Glomerular endothelial cell (primary cell): ENCODE measurements at regions not wholly inside any gene's neighbourhood (a gene's known extent, or its start where the extent isn't known, plus 50 kb on each side); places are given as distances from the start of the nearest gene placed in this dataset.

Experiments
- DNase-seq: peaks from one replicate; pipeline ENCODE4 v3.0.0-alpha.2; 2011; ENCODE audit warnings: low read depth, low spot score; ENCODE audit errors: extremely low read depth

DNA sequence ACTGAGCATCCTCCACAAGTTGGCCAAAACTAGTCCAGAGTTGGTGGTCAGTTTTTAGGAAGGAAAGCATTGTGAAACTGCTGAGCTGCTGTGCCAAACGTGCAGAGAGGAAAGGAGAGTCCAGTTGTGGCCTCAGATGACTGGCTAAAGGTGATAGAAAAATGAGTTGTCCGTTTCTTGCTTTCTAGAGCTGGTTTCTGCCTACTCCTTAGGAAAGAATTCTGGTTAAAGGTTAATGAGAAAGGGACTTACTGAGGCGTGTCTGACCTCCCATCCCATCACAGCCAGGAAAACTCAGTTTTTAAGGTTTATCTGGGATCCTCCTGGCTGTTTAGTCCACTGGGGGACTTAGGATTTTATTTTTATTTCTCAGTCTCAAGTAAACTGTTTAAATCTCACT lies 1186.3 kb downstream of the UQCRFS1 start:
- no peak for DNase-seq

DNA sequence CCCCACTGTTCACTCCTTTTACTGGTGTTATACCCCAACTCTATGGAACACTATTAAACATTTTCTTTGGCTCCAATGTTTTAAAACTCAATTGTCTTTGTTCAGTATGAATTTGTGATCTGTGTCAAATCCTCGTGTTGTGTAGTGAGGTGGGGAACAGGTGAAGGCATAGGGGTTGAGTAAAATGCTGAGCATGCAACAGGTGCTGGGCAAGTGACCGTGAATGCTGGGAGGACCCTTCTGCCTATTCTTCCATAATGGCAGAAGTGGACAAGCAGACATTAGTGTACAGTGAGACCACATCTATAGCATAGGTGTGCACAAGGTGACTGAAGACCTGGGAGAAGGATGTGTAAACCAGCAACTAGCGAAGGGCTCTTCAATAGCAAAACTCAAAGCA lies 1188.0 kb downstream of the UQCRFS1 start:
- no peak for DNase-seq

DNA sequence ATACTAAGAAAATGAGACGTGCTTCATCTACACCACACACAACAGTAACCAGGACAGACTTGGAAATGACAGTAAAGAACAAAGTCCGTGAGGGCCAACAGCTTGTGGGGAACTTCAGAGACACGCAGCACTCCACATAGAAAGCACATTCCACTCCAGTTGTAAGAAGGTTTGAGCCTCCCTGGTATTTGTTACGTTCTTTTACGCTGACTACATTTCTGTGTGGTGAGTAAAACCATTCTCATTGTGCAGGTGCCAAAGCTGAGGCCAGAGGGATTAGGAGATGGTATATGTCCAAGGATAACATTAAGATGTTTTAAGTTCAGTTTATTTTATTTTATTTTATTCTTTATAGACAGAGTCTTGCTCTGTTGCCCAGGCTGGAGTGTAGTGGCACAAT lies 1189.9 kb downstream of the UQCRFS1 start:
- no peak for DNase-seq

DNA sequence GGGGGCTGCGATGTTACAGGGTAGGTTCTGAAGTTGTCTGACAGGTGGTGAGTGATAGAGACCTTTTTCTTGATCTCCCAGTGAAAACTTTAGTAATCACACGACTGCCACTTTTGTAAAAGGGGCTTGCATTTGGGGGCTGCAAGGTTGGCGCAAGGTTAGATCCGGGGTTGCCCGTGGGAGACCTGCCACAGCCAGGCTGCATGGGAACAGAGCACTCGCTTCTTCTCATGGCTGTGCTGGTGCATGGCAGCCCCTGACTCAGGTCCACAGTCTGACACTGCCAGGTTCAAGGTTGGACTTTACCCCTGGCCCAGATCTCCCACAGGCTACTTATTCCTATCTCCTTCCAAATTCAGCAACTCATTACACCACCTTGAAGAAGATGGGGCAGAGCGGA lies 1190.4 kb downstream of the UQCRFS1 start:
- DNase-seq = no peak

DNA sequence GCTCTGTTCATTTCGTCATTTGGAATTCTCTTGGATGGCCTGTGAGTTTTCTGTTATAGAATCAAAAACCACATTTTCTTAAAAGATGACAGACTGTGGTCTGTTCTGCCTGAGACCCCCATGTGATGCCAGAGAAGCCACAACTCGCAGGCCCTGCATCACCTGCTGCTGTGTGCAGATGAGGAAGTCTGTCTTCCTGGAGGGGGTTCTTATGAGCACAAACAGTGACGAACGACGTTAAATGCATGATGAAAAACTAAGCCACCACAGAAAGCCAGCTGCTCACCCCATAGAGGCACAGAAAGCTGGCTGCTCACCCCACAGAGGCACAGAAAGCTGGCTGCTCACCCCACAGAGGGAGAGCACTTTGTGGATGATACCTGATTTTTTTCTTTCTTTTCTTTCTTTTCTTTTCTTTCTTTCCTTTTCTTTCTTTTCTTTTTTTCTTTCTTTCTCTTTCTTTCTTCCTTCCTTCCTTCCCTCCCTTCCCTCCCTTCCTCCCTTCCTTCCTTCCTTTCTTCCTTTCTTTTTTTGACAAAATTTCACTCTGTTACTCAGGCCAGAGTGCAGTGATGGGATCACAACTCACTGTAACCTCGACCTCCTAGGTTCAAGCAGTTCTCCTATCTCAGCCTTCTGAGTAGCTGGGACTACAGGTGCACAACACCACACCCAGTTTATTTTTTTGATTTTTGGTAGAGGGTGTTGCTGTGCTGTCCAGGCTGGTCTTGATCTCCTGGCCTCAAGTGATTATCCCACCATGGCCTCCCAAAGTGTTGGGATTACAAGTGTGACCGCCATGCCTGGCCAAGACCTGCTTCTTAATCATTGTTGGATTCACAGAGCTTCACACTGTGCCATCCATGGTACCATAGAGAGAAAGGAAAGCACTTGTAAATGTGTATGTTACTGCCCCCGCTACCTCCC lies 1191.4 kb downstream of the UQCRFS1 start:
- DNase-seq = no peak

DNA sequence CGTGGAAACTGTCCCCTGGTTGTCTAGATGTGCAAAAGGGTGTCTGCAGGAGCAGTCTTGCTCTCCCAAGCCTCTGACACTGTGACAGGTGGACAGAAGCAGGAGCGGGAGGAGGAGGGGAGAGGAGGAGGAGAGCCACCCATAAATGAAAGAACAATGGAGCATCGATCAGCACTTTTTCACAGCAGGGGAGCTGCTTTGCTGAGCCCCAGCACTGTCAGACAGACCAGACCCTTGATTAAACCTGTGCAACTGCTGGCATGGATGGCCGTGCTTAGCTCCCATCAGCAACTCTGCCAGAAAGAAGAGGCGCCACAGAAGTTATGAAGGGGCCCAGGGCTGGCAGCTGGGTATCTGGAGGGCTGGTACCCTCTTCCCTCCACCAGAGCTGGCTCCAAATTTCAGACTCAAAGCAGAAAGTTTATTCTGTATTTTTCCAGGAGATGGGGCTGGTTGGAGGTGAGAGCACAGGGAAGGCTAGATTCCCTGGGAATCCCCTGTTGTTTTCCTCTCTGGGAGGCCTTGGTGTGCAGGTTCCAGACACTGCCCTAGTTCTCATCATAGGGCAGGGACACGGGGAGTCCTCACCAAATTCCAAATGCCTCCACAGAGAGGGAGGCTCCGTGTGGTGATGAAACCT lies 1192.2 kb downstream of the UQCRFS1 start:
- DNase-seq = no peak

DNA sequence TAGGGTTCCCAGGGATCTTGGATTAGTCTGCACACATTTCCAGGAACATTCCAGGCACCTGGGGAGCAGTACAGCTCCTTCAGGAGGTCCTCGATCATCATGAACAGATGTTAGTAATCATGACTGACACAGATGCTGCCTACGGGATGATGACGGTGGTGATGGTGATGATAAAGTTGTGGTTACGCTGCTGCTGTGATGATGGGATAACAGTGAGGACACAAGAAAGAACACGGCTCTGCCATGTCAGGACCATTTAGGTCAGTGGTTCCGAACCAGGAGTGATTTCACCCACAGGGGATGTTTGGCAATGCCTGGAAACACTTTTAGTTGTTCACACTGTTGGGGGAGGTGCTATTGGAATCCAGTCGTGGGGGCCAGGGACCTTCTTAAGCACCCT lies 1193.0 kb downstream of the UQCRFS1 start:
- DNase-seq = no peak

DNA sequence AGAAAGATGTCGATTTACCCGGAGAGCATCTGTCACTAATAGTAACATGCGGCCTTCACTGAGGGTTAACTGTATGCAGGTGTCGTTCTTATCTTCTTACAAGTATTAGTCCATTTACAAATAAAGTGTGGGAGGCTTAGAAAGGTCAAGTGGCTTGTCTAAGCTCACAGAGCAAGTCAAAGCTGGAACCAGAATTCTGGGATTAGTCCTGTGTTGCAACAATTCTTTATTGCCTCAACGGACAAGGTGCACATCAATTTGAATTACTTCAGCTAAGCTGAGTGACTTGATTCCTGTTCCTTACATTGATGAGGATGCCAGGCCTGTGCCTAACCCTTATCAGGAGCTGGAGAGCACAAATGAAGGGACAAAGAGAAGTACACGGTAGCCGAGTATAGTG lies 1193.6 kb downstream of the UQCRFS1 start:
- DNase-seq = no peak

DNA sequence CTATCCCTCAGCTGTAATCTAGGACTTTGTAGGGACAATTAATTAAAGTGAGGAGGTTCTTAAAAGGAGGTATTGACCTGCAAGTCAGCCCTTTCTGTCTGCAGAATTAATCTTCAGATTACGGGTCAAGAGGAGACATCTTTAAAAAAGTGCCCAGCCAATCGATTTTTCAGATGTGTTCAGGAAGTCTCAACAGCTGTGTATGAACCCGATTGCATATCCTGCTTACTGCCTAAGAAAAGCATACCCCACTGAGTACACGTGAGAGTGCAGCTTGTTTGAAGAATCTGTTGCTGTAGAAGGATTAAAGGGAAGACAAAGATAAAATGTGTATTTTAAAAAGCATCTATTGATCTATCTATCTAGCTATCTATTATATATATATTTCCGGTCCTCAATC lies 1194.5 kb downstream of the UQCRFS1 start:
- DNase-seq = no peak

DNA sequence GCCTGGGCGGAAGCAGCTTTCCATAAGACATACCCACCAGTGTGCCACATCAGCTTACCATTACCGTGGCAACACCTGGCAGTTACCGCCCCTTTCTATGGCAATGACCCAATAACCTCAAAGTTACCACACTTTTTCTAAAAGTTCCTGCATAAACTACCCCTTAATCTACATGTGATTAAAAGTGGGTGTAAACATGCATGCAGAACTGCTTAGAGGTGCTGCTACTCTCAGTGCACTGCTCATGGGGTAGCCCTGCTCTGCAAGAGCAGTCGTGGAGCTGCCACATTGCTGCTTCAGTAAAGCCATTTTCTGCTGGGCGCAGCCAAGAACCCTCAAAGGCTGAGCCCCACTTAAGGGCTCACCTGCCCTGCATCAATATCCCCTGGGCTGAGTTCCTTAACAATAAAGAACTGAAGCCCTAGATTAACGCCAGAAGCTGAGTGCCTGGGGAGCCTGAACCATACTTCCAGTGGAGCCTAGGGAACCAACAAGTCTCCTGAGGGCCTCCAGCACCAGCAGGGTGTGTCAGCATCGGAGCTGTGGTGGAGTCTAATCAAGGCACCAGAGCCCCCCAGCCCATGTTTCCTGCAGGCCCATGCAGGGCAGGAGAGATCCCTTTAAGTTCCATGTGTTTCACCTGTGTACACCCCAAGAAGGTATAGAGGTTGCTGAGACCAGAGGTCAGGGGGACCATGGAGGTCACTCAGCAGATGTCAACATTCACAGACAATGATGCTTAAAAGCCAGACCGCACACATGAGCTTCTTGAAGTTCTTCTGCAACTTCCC lies 1198.1 kb downstream of the UQCRFS1 start:
- DNase-seq = no peak

DNA sequence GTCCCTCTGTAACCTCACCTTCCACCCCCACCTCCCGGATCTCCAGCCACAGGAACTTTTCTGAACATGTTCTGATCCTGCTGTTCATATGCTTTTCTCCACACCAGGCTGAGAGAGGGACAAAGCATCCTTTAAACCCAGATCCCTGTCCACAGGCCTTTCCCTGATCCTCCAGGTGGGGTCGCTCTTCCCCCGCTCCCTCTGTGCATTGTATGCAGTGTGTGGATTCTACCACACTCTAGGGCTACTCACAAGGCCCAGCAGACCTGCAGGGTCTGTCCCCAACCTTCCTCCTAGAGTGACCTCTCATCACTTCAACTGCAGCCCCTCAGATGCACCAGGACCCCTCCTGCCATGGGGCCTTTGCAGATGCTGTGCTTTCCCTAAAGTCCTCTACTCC lies 1200.6 kb downstream of the UQCRFS1 start:
- no peak for DNase-seq

DNA sequence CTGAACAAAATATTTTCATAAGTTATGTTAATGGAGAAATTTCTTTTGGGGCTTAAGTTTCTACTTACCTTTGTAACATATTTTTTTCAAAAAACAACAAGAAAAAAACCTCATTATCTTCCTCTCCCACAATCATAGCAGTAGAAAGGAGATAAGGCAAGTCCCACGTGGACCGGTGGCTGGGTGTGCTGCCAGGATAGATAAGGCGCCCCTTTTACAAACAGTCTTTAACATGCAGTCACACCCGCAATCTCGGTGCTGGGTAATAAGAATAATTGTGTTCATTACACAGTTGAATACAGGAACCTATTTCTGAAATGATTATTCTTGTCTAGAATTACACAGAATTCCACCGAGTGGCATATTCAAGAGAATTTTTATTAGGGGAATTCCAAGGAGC lies 1202.3 kb downstream of the UQCRFS1 start:
- no peak for DNase-seq

DNA sequence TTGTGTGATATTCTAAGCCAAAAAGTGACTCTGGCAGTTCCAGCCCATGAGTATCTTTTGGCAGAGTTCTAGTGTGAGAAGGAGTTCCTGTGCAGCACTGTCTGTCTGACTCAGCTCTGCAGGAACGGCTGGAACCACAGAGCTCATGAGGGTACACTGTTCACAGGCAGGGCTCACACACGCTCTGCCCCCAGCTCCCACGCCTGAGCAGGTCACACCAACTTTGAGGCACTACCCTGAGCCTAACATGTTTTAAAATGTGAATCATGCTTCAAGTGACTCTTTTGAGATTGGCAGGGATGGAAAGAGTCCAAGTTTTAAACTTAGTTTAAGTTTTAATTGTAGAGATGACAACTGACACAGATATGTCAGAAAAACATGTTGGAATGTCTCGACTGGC lies 1203.3 kb downstream of the UQCRFS1 start:
- no peak for DNase-seq

DNA sequence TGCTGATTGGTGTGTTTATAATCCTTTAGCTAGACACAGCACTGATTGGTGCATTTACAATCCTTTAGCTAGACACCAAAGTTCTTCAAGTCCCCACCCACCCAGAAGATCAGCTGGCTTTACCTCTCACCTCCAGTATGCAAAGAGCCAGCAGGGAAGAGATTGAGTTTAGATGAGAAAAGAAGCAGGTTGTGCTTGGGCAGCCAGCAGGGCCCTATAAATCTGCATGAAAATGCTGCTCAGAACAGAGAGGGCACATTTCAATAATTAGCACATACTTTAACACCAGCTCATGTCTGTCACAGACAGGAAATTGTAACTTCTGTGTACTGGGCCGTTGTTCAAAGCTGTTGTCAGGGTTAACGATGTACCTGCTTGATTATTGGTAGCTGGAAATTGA lies 1204.3 kb downstream of the UQCRFS1 start:
- no peak for DNase-seq

DNA sequence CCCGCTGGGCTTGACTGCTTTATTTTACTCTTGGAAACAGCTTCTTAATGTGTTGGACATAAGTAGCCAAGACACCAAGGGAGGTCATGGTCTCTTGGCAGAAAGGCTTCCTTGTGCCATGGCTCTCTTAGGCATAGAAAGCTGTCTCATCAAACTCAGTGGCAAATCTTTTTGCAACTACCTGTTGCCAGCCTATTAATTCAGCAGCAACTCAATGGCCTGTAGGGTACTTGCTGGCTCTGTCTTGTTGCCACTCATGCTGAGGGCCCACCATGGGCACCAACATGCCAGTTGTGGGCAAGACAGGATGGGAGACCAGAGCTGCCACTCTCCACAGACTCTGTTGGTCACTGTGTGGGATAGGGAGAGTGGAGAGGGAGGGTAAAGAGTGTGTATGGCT lies 1209.4 kb downstream of the UQCRFS1 start:
- DNase-seq = no peak

DNA sequence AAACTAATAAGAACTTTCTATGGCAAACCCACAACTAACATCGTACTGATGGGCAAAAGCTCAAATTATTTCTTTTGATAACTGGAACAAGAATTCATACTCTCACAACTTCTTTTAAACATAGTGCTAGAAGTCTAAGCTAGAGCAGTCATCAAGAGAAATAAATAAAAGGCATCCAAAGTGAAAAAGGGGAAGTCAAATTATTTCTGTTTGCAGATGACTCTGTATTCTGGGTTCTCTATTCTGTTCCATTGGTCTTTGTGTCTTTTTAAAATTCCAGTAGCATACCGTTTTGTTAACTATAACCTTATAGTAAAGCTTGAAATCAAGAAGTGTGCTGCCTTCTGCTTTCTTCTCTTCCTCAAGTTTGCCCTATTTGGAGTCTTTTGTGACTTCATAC lies 1215.9 kb downstream of the UQCRFS1 start:
- DNase-seq = no peak

DNA sequence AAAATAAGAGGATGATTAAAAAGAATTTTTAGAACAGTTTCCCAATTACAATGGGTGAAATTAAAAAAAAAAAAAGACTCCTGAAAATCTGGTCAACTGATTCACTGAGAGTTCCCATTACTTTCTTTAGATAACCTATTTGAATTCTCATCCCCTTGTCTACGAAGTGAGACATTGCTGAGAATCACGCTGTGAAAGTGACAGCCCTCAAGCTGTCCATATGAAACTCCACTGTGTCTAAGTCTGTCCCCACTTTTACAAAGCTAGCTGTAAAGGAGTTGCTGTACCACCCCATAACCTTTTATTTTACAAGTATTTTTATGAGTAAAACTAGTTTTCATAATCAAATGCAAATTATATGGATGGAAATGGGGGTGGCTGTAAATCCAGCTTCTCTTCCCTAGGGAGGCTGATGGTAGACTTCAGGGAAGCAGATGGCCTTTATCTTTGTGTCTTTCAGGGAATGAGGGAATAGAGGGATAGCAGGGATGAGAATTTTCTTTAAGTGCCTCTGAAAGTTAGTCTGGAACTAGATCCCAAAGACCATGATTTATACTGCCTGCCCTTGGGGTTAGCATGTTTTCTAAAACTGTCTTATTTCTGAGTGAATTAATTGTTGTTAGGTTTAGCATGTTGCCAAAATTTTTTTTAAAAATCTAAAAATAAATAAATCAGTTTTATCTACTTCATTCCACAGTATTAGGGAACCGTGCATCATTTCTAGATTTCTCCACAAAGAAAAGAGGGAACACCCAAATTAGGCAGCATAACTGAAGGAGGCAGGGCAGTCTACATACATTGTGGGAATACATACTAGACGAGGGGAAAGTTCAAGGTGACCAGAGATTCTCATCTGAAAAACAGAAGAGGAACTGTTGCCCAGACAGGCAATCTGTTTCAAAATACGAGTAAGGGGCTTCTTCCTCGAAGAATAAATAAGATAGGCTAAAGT lies 1219.1 kb downstream of the UQCRFS1 start:
- DNase-seq = no peak

DNA sequence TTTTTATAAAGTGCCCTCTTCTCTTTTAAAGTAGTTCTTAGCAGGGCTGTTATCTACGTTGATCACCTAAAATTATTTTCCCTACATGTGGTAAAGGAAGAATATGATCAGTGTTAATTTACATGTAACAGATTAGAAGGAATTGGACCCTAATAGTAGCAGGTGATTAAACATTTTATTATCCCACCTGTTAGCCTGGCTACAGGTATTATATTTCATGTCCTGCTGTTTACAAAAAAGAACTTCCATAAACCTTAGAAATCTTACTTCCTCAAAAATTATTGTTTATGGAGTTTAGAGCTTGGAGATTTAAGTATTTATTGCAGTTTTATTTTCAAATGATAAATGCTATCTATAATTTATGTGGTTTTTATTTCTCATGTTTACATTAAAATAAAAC lies 1226.7 kb downstream of the UQCRFS1 start:
- DNase-seq = no peak

DNA sequence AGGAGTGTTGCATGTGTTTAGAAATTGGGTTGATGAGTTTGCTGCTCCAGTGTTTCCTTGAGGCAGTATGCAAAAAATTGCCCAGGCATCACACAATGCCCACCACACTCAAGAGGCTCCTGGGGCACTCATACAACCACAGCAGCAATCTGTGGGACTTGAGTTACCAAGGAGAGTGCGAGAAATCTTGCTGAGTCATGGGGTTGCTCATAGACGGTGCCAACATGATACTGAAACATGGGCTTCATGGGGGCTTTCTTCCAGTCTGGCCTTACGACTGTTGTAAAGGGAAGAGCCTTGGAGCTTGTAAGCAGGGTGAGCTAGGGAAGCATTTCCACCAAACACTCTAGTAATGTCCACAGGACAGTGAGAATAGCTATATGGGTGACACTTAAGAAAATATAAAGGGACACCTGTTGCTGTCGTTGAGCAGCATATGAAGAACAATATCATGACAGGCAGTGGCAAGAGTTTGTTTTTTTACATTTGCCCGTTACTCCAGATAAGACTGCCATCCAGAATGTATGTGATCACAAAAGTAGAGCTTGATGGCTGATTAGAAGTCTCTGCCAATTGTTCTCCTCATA lies 1237.4 kb downstream of the UQCRFS1 start:
- DNase-seq = no peak

DNA sequence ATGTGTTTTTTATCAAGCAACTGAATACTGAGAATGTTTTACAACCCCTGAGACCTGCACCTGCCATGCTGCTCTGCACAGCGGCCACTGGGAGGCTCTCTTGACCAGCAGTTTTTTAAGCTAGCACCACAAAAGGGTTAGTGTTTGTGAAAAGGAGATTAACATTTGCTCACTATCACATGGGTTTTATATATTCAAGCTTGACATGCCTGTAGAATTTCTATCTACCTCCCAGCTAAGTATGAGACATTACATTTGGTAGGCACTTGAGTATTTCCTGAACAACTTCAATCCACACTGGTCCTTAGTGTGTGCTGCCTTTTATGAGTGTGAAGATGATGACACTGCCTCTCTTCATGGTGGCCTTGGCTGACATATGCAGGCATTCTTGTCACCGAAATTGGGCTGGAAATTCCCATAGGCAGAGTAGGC lies 1238.9 kb downstream of the UQCRFS1 start:
- DNase-seq = no peak
